H1 (cell line): ENCODE measurements at regions not wholly inside any gene's neighbourhood (a gene's known extent, or its start where the extent isn't known, plus 50 kb on each side); places are given as distances from the start of the nearest gene placed in this dataset.

Source experiments
- YY1 ChIP-seq: IDR thresholded peaks from 2 replicates; pipeline ENCODE4 v1.6.1; 2011; ENCODE audit warnings: low read depth, mild to moderate bottlenecking, low read length
- TF ChIP-seq, protein P1 (sequence below), 3 experiments: IDR thresholded peaks; 1 replicate in 2 of 3; 2 replicates in 1 of 3; pipeline versions ENCODE4 v1.5.1 to v1.6.1; 2011; ENCODE audit warnings: low read length in 3 of 3, mild to moderate bottlenecking in 3 of 3, inconsistent platforms in 2 of 3, low read depth in 1 of 3, moderate library complexity in 1 of 3; ENCODE audit not compliant: insufficient read depth in 1 of 3; ENCODE audit errors: control extremely low read depth in 1 of 3
- TF ChIP-seq, protein P2 (sequence below): IDR thresholded peaks from 2 replicates; pipeline ENCODE4 v1.6.1; 2012; ENCODE audit warnings: inconsistent platforms

DNA sequence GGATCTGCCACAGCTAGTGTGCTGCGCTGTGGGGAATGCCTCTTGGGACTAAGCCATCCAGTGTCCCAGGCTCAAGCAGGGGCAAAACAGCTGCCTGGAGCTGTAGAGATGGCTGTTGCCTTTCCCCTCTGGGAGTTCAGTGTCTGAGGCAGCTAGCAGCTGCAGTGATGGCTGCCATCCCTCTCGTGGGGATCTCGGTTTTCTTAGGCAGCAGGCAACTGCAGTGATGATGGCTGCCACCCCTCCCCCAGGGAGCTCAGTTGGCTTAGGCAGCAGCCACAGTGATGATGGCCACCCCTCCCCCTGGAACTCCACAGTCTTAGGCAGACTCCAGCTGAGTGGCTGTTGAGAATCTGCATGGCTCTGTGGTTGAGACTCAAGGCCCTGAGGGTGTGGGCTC lies 1389.2 kb upstream of the NUDT12 start:
- TF ChIP-seq, protein P1, sequence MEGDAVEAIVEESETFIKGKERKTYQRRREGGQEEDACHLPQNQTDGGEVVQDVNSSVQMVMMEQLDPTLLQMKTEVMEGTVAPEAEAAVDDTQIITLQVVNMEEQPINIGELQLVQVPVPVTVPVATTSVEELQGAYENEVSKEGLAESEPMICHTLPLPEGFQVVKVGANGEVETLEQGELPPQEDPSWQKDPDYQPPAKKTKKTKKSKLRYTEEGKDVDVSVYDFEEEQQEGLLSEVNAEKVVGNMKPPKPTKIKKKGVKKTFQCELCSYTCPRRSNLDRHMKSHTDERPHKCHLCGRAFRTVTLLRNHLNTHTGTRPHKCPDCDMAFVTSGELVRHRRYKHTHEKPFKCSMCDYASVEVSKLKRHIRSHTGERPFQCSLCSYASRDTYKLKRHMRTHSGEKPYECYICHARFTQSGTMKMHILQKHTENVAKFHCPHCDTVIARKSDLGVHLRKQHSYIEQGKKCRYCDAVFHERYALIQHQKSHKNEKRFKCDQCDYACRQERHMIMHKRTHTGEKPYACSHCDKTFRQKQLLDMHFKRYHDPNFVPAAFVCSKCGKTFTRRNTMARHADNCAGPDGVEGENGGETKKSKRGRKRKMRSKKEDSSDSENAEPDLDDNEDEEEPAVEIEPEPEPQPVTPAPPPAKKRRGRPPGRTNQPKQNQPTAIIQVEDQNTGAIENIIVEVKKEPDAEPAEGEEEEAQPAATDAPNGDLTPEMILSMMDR (IDR thresholded peaks at IDR 0.05; ENCODE audit: control extremely low read depth in 1 of 3, insufficient read depth in 1 of 3, low read depth in 1 of 3, low read length in 3 of 3), result no peak
- TF ChIP-seq, protein P2, sequence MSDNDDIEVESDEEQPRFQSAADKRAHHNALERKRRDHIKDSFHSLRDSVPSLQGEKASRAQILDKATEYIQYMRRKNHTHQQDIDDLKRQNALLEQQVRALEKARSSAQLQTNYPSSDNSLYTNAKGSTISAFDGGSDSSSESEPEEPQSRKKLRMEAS, result no peak
- no peak for TF ChIP-seq YY1
